Iris pigment epithelial cell (primary cell): ENCODE measurements at regions not wholly inside any gene's neighbourhood (a gene's known extent, or its start where the extent isn't known, plus 50 kb on each side); places are given as distances from the start of the nearest gene placed in this dataset.
A peak's percentile ranks its signal among the peaks of the same experiment; 100 is the strongest.

Experiments
- DNase-seq: peaks from one replicate; pipeline ENCODE4 v3.0.0-alpha.2; 2011; ENCODE audit warnings: low read depth

- no peak for DNase-seq
Observed at GRCh38 chr11:110832080-110832479, 119.8 kb upstream of the ARHGAP20 start.

GRCh38 chr11:110830747-110831146, 118.5 kb upstream of the ARHGAP20 start:
- DNase-seq: peak; percentile 66

DNA sequence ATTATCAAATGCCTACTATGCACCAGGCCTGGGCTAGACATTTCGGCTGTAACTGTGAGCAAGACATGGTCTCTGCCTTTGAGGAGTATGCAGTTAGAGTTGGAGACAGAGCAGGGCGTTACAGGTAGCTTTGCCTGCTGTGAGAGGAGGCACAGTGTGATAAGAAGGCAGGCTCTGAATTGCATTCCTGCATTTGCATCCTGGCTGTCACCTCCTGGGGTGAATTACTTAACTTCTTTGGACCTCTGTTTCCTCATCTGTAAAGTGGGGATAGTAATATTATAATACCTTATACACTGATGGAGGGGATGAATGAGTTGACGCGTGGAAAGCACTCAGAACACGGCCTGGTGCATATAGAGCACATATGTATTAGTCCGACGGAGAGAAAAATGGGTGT, 118.1 kb upstream of the ARHGAP20 start:
- DNase-seq: no peak

GRCh38 chr11:110829873-110830272, 117.6 kb upstream of the ARHGAP20 start:
- no peak for DNase-seq

DNA sequence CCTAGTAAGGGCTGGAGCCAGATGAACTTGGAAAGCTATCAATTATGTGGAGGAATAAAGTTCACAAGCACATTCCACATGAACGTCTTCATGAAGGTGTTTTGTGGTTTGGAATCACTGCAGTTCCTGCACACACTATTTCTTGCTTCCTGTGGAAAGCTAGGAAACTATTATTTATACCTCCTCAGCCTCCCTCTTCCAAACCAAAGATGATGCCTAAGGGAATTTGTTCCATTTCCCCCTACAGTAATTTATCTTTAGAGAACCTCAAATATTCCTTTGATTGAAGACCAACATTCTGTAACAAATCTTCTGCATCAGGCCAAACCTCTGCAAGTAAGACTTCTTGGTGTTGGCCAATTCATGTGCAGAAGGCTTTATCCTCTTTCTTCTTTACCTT, 115.8 kb upstream of the ARHGAP20 start:
- no peak for DNase-seq

GRCh38 chr11:110827276-110827675, 115.0 kb upstream of the ARHGAP20 start:
- DNase-seq: no peak

- no peak for DNase-seq
Observed at GRCh38 chr11:110824912-110825620, 112.8 kb upstream of the ARHGAP20 start.

GRCh38 chr11:110818032-110818687, 105.9 kb upstream of the ARHGAP20 start:
- DNase-seq: peak; percentile 76

GRCh38 chr11:110812086-110812733, 100.0 kb upstream of the ARHGAP20 start:
- DNase-seq: no peak

- no peak for DNase-seq
Observed at GRCh38 chr11:110809417-110810199, 97.4 kb upstream of the ARHGAP20 start.

DNA sequence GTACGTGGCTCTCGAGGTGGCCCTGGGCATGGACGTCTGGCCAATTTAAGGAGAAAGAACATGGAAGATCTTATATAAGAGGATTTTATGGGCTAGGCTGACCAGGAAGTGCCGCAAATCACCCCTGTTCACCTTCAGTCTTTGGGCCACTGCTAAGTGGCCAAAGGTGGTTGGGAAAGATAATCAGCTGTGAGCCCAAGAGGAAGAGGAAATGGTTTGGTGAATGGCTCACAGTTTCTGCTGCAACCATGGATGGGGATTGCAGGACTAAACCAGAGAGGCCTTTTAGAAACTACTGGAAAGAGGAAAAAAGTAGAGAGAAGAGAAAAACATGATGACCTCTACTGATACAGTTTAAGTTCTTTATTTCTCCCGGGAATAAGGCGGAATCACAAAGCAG, 96.0 kb upstream of the ARHGAP20 start:
- DNase-seq: no peak

GRCh38 chr11:110807801-110808200, 95.6 kb upstream of the ARHGAP20 start:
- no peak for DNase-seq

DNA sequence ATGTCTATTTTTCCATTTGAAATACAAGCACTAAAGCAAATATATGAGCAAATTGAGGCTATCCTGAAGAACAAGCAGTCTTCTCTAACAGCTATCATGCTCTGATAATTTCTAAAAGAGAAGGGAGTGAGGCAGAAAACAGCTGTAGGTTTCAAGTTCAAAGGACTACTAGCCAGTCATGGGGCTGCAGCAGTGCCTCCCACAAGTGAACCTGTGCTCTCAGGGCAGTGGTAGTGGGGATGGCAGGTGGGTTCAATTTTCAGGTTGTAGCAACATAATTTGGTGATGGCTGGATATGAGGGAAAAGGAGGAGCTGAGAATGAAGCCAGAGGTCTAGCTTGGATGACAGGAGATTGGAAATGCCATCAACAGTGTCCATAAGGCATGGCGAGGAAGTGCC, 93.5 kb upstream of the ARHGAP20 start:
- no peak for DNase-seq

- DNase-seq: no peak
Observed at GRCh38 chr11:110802162-110802561, 89.9 kb upstream of the ARHGAP20 start.

DNA sequence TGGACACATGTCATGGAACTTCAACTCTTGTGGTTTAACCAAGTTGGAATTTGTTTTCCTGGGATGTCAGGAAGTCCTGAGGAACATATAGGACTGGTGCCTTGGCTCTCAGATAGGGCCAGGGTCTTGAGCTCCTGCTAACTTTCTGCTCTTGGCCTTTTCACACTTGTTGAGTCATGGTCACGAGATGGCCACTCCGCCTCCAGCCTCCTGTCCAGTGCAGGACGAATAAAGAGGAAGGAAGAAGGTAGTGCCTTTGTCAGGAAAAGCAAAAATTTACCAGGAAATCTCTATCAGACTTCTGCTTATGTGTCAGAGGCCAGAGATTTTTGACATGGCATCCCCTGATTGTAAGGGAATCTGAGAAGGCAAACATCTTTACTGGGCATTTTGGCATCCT, 89.1 kb upstream of the ARHGAP20 start:
- no peak for DNase-seq

- DNase-seq: no peak
Observed at GRCh38 chr11:110798201-110798900, 86.1 kb upstream of the ARHGAP20 start.

DNA sequence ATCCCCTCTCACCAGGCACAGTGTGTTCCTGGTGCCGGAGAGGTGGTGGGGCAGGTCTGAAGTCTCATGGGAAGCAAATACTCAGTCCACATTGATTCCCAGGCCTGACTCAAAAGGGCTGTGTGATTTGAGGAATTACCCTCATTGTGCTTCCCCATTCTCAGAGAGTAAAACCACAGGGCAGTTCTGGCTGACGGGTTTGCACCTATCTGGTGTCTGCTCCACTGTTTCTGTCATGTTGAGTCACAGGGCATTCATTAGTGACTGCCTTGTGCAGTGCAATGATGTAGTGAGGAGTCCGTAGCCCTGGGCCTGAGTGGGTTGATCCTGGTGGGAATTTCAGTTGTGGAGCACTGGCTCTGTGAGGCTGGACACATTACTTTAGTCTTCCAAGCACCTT, 85.2 kb upstream of the ARHGAP20 start:
- no peak for DNase-seq

GRCh38 chr11:110795112-110795624, 82.9 kb upstream of the ARHGAP20 start:
- DNase-seq: peak; percentile 28

GRCh38 chr11:110793556-110793955, 81.3 kb upstream of the ARHGAP20 start:
- DNase-seq: no peak

DNA sequence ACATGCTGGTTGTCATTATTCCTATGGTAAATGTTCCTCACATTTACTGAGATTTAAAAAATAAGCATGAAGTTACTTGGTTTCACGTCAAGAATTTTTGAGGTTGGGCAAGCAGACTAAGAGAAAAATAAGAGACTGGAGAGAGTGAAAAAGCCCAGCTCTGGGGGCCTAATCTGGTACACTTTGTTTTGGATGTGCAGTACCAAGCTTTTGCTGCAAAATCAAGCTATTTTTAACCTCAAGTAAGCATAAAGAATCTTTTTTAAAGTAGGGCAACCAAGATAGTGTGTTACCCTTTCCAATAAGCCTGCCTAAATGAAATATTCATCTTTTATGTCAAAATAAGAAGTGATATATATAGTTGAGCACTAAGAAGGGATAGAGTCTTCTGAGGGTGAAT, 79.4 kb upstream of the ARHGAP20 start:
- no peak for DNase-seq

GRCh38 chr11:110787680-110788079, 75.4 kb upstream of the ARHGAP20 start:
- no peak for DNase-seq
